NCI-H2029 treated with DMSO at 0.1 percent for 48 hours (cell line): ENCODE measurements at regions not wholly inside any gene's neighbourhood (a gene's known extent, or its start where the extent isn't known, plus 50 kb on each side); places are given as distances from the start of the nearest gene placed in this dataset.
A peak's percentile ranks its signal among the peaks of the same experiment; 100 is the strongest.
"Not testable (repeated sequence)": the region's sequence is repeated elsewhere in the genome, so short reads cannot be mapped to it uniquely, and the experiment has no call there.

Experiments
- DNase-seq: peaks from one replicate; lab custom pipeline; 2025; lab: John Stamatoyannopoulos, UW

DNA sequence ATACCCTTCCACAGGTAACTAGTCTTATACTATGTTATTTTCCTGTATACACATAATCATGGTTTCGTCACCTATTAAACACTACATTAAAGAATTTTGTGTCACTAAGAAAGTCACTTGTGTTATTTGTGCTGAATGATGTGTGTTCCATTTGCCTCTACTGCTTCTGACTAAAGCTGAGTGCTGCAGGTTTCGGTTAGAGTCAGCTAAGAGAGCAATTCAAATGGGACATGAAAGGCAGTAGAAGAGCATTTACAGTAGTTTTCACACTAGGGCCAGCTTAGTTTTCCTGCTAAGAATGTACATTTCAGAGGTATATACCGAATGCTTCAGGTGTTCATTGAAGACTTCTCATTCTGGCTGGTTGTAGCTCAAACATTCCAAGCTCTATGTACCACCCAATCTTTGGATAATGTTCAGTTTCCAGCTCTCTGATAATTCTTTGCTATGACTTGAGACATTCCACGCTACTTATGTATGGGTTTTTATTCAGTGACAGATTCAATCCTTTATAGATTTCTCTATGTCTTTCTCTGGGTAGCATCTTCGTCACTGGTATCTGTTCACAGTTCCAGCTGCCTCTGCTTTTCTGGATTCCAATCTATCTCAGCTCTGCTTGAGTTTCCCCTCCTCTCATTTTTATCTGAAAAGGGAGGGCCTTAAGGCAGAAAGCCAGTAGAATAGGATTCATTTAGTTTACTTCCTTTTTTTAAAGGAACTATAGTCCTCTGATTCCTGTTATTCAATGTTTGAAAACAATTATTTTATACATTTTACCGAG lies 164.4 kb downstream of the CXXC4 start:
- DNase-seq, result no peak

DNA sequence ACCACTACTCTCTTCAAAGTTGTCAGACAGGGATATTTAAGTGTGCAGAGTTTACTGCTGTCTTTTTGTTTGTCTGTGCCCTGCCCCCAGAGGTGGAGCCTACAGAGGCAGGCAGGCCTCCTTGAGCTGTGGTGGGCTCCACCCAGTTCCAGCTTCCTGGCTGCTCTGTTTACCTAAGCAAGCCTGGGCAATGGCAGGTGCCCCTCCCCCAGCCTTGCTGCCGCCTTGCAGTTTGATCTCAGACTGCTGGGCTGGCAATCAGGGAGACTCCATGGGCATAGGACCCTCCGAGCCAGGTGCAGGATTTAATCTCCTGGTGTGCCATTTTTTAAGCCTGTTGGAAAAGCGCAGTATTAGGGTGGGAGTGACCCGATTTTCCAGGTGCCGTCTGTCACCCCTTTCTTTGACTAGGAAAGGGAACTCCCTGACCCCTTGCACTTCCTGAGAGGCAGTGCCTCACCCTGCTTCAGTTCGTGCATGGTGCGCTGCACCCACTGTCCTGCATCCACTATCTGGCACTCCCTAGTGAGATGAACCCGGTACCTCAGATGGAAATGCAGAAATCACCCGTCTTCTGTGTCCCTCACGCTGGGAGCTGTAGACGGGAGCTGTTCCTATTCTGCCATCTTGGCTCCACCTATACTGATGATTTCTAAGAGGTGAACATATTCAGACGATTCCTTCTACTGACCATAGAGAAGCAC lies 167.6 kb downstream of the CXXC4 start:
- DNase-seq, result not testable (repeated sequence)

DNA sequence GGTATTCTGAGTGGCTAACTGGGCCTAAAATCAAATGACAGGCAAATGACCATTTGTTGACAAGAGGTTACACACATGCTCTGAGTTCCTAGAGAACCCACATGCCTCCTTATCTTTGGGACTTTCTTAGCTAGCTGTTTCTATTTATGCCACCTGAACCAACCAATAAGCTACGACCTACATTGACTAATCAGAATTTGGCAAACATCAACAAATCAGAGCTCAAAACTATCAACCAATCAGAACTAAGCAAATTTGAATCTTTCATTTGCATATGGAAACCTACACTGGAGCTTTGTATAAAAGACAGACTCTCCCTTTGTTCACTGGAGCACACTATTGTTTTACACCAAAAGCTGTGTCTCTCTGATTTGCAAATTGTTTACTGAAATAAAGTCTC lies 192.0 kb downstream of the CXXC4 start:
- DNase-seq, result no peak

DNA sequence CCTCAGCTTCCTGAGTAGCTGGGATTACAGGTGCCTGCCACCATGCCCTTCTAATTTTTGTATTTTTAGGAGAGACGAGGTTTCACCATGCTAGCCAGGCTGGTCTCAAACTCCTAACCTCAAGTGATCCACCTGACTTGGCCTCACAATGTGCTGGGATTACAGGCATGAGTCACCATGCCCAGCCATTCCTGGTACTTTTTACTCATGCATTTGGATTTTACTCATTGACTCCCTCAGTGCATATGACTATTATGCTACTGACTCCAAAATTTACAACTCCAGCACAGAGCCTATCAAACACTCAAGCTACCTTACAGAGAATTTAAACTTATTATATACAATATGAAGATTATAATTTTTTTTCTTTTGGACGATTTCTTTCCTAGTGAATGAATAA lies 199.9 kb downstream of the CXXC4 start:
- no peak for DNase-seq

DNA sequence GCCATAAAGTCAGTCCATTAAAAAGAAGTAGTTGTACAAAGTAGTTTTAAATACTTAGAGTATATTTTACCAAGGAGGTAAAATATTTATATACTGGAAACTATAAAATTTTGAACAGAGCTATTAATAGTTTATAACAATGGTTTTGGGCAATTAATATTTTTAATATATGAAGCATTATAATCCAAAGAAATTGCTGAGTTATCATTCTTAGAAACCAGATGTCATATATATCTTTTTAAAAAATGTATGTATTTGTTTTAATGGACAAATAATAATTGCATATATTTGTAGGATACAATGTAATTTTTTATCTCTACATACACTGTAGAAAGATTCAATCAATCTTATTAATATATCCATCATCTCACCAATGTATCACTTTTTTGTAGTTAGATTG lies 207.8 kb downstream of the CXXC4 start:
- DNase-seq, result no peak

DNA sequence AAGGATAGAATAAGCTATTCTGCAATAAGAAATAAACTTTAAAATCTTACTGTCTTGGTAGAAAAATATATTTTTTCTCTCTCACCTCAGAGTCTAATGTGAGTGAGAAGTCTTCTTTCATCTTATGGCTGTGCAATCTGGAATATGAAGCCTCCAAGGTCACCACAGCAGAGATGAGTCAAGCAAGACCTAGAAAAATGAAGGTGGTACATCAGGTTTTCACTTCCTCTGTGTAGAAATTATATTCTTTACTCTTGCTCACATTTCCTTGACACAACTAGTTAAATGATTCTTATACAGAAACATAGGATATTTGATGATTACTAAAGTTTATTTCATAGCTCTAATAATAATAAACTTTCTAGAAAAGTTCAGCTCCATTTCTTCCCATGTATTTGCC lies 211.4 kb downstream of the CXXC4 start:
- no peak for DNase-seq

DNA sequence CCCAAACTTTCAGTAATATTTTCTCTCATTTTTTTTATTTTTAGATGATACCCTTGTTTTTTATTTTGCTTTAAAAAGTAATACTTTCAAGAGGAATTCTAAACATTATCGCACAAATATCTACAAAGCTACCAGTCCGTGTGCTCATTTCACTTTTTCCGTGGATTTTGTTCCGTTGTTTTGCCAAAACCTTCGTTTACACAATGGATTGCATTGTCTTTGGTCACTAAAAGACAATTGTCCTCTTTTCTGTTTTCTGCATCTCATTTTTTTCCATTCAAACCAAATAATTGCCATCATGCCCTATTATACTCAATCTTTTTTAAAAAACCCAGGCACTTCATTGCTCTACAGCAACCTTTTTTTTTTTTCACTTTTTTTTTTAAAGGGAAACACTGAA lies 214.9 kb downstream of the CXXC4 start:
- no peak for DNase-seq

DNA sequence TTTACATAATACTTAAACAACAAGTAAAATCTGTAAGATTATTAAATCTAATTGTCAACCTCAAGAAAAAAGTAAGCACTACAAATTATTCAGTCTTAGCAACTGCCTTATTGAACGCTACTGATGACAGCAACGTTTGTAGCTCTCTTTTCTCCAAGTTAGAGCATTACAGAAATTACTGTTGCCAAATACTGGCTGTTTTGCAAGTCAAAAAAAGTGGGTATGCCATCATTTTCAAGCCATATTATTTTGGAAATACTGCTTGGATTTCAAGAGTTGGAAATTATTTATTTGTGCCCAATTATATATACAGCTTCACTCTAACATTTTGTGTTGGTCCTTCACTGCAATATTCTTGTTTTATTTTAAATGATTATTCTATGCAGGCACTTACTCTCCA lies 221.7 kb downstream of the CXXC4 start:
- DNase-seq, result no peak

DNA sequence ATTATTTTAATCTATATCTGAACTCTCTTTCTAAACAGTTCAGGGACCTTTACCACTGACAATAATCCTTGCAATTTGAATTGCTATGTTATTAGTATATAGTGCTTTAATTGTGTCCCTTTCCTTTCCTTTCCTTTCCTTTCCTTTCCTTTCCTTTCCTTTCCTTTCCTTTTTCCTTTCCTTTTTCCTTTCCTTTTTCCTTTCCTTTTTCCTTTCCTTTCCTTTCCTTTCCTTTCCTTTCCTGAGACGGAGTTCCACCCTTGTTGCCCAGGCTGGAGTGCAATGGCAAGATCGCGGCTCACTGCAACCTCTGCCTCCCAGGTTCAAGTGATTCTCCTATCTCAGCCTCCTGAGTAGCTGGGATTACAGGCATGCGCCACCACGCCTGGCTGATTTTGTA lies 225.1 kb downstream of the CXXC4 start:
- DNase-seq, result not testable (repeated sequence)

DNA sequence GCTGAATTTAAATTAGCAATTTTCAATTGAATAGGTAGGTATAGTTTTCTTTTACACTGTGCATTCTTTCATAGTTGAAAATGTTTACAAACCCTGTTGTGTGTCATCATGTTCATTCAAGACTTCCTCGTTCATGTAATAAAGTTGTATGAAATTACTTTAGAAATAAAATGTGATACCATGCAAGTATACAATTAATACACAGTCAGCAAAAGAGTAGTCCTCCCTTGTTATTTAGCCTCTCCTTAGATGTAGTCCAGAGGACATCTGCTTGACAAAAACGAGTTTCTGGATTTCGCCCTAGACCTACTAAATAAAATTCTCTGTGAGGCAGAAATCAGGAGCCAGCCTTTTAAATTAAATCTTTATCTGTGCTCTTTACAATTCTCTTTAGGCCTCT lies 231.6 kb downstream of the CXXC4 start:
- DNase-seq, result no peak

DNA sequence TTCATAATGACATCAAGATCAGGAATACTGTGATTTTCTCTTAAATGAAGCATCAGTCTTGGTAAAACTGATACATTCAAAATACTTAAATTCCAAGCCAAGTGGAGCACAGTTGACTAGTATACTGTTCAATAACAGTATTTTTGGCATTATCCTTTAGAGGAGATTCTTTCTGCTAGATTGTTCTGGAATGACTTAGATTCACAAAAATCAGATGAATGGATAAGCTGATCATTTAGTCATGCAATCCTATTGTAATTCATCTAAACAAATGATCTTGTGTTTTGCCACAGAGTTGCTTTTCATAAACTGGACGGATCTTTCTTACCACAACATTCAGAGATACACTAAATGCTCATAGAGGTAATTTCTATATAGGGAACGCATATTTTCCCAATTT lies 232.0 kb downstream of the CXXC4 start:
- DNase-seq, result no peak

DNA sequence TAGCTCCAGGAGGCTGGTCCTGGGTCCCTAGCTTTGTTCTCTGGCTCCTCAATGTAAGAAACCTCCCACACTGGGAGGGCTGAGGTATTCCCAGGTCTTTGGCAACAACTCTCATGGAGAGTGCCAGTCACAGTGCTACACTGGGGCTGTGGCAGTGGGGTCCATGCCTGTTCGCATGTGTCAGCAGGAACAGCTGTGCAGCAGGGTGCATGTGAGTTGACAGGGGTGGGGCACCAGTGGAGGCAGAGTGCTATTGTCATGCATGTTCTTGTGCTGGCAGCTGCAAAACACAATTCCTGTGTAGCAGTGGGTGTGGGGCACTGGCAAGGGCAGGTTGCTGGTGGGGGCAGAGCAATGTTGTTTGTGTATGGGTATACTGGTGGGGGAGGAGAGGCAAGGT lies 246.0 kb downstream of the CXXC4 start:
- DNase-seq, result no peak

DNA sequence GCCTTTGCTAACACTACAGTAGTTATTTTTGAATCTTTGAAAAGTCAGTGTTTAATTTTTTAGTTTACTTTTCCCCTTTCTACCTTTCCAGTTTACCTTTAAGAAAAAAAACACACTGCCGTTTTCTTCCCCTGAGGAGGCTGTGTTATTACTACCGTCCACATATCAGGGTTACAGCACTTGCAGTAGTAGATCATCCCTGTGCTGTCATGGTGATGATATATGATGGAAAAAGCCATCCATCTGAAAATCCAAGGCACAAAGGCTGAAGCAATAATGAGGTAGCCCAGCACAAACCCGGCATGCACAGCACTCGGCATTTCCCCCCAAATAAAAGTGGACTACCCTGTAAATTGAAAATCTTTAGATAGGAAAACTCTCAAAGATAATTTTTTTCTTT lies 258.7 kb downstream of the CXXC4 start:
- DNase-seq, result no peak

DNA sequence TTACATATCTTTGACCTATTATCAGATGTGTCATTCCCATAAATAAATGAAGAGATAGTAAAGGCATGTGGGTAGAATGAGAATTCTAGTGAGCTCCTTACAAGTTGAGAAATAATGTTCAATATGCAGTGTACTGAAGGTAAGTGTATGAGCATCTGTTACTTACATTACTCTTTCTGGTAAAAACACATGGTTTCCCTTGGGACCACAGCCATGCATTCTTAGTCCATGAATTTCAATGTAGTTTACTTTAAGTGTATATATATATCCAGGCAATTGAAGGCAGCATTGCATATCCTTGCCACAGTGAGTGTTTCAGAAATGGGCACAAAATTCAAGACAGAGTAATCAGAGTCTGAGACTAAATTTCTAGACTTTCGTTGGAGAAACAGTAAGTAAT lies 277.2 kb downstream of the CXXC4 start:
- no peak for DNase-seq

DNA sequence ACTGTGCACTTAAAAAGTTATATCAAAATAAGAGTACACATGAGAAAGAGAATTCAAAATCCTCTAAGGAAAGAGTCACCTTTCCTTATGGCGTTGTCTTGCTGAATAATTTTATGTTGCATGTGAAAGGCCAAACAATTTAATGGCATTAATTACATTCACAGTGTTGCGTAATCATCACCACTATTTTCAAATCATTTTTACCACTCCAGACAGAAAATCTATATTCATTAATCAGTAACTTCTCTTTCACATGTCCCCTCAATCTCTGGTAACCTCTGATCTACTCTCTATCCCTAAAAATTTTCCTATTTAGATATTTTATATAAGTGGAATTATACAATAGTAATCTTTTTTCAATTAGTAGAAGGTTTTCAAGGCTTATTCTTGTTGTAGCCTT lies 283.0 kb downstream of the CXXC4 start:
- no peak for DNase-seq

DNA sequence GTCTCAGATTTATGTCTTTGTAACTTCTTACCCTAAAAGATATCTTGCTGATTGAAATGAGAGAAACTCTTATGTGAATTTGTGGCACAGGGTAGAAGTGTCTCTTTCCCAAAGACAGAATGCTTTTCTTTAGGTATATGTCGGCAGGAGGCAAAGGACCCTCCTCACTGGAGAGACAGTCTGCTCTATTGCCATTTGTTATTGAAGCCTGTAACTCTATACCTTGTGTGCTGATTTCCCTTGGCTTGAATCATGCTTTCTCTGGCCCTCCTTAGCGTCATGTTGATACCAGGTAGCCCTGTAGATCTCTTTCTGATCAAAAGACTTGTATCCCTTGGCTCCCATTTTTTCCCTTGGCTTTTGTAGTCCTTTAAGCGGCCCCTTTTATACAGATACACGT lies 284.3 kb downstream of the CXXC4 start:
- DNase-seq, result no peak

DNA sequence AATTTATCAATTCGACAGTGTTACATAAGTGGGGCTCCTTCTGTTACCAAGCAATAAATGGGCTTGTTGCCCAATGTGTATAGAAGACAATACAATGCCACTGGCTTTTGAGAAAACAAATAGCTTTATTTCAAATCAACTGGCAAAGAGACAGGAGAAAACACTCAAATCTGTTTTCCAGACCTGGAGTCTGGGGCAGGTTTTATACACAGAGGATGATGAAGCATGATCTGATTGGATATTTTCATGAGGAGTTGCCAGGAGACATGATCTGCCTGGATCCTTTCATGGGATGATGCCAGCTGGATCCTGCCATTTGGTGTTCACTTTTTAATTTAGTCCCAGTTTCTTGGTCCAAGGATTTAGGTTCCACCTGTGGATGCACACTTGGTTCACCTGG lies 287.9 kb downstream of the CXXC4 start:
- peak; percentile 5 for DNase-seq

DNA sequence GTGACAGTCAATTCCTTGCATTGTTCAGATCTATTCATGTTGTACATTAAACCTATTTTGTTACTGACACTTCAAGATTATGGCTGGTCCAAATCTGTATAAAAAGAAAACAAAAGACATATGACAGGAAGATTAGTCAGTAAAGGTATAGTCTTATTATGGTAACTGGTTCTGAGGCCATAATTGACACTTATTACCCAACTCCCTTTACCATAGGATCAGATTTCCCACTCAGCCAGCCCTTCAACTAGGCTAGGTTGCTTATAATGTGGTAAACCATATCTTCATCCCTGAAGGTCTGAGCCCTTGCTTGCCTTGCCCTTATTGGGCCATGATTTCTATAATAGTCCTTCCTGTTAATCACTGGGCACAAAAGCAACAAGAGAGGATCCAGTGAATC lies 289.6 kb downstream of the CXXC4 start:
- peak; percentile 41 for DNase-seq

DNA sequence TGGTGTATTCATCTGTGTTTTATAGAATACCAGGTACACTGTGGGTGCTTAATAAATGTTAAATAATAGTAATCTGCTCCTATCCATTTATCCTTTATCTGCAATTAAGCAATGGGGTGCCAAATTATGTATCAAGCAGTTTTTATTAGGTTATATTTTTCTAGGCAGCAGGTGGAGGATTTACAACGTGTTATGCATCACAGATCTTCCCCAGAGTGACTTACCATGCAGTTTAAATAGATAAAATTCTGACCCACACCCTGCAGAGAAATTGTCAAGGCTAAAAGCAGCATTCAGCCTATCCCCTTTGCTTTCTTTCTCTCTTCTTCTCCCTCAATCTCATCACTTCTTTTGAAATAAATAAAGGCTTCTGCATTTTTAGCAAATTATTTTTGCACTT lies 306.4 kb downstream of the CXXC4 start:
- no peak for DNase-seq

DNA sequence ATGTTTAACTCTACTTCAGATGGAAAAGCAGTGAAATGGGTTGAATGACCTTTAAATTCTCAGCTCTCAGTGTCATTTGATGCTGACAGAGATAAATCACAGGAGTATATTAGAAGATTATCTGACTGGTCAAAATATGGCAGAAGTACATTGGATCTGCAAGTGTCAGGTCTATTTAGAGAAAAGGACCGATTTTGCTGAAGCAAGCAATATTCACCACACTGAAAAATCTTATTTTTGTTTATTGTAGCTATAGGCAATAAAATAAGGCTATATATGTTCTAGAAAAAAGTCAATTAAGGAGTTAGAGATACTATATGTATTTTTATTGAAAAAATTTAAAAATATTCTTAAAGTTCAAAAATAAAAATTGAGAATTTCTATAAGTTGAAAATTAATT lies 325.3 kb downstream of the CXXC4 start:
- no peak for DNase-seq

DNA sequence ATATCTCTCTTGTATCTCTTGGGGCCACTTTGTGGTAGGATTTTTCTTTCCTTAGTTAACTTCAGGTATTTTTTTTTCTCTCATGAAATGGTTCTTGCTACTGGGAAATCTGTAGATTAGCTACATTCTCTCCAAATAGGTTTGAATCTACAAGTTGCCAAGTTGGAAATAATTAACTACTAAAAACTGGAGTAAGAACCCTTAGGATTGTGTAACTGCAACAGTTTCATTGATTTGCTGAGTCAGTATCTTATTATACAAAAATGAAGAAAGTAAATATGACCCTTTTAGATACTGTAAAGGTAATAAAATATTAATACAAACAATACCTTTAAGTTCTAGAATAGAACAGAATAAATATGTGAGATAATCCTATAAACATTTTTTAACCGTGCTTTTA lies 327.9 kb downstream of the CXXC4 start:
- DNase-seq, result no peak

DNA sequence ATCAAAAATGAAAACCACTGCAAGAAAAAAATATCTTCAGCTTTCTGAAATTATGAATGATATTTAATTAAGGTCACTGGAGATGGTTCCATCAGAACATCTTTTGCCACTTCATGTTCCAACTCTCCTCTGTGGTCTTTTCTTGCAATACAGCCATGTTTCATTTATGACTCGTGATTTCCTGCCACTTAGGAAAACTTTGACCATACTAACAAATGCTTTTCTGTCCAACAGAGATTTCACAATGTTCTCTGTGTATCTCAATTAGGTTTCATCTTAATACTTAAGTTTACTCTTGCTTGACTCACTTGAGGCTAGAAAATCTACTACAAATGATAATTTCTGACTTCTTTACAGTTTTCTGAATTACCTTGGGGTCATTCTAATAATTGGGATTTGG lies 330.9 kb downstream of the CXXC4 start:
- no peak for DNase-seq

DNA sequence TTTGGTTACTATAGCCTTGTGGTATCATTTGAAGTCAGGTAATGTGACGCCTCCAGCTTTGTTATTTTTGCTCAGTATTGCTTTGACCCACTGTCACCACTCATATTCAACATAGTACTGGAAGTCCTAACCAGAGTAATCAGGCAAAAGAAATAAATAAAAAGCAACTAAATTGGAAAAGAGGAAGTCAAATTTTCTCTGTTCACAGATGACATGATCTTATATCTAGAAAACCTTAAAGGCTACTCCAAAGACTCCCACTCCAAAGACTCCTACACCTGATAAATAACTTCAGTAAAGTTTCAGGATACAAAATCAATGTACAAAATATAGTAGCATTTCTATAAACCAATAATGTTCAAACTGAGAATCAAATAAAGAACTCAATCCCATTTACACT lies 348.6 kb downstream of the CXXC4 start:
- no peak for DNase-seq

DNA sequence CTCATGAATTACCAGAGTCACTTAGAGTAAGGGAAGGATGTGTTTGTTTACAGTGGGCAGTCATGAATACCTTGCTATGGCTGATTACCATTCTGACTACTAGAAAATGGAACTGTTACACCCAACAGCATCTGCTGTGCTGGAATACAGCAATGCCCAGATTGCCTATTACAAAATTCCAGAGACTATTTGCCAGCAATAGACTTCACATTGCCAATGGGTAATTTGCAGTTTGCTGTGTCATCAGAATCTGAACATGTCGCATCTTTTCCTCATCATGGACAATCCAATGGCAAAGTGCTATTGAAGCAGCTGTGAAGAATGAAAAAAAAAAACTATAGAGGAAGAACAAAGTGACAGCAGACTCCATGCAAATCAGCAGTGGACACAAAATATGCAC lies 356.6 kb downstream of the CXXC4 start:
- DNase-seq, result no peak
